ENCODE measurements at regions not wholly inside any gene's neighbourhood (a gene's known extent, or its start where the extent isn't known, plus 50 kb on each side); places are given as distances from the start of the nearest gene placed in this dataset.

GRCh38 chr4:63361628-63362027, 1047.6 kb downstream of the TECRL start:
- no peak for DNase-seq (ENCODE audit: low read depth)
- H3K4me3 ChIP-seq (ENCODE audit: low read depth, low read length), result no peak overlapping the region
- TF ChIP-seq CTCF (conservative IDR thresholded peaks at IDR 0.05; ENCODE audit: low read depth, low read length), result no peak

- no peak for DNase-seq (ENCODE audit: low read depth)
- no peak for TF ChIP-seq CTCF (conservative IDR thresholded peaks at IDR 0.05; ENCODE audit: low read depth, low read length)
- no peak overlapping the region for H3K4me3 ChIP-seq (ENCODE audit: low read depth, low read length)
Measured at GRCh38 chr4:63361066-63361465, 1048.2 kb downstream of the TECRL start.

GRCh38 chr4:63349674-63350025, 1059.6 kb downstream of the TECRL start:
- no peak overlapping the region for H3K4me3 ChIP-seq (ENCODE audit: low read depth, low read length)
- DNase-seq (ENCODE audit: low read depth), result no peak
- TF ChIP-seq CTCF (conservative IDR thresholded peaks at IDR 0.05; ENCODE audit: low read depth, low read length), result no peak

GRCh38 chr4:63348735-63349673, 1060.2 kb downstream of the TECRL start:
- DNase-seq (ENCODE audit: low read depth), result no peak
- H3K4me3 ChIP-seq (ENCODE audit: low read depth, low read length), result no peak overlapping the region
- TF ChIP-seq CTCF (conservative IDR thresholded peaks at IDR 0.05; ENCODE audit: low read depth, low read length), result no peak

- peak; percentile 38 for DNase-seq (ENCODE audit: low read depth)
- no peak for TF ChIP-seq CTCF (conservative IDR thresholded peaks at IDR 0.05; ENCODE audit: low read depth, low read length)
- H3K4me3 ChIP-seq (ENCODE audit: low read depth, low read length), result no peak overlapping the region
Measured at GRCh38 chr4:63325140-63325539, 1084.1 kb downstream of the TECRL start.

- DNase-seq (ENCODE audit: low read depth), result no peak
- H3K4me3 ChIP-seq (ENCODE audit: low read depth, low read length), result no peak overlapping the region
- TF ChIP-seq CTCF (conservative IDR thresholded peaks at IDR 0.05; ENCODE audit: low read depth, low read length), result no peak
Measured at GRCh38 chr4:63316633-63317032, 1092.6 kb downstream of the TECRL start.

GRCh38 chr4:63315651-63316050, 1093.6 kb downstream of the TECRL start:
- DNase-seq (ENCODE audit: low read depth), result peak; percentile 2
- no peak overlapping the region for H3K4me3 ChIP-seq (ENCODE audit: low read depth, low read length)
- no peak for TF ChIP-seq CTCF (conservative IDR thresholded peaks at IDR 0.05; ENCODE audit: low read depth, low read length)

All from choroid plexus epithelial cell (primary cell).